PC-3 (cell line): ENCODE measurements at regions not wholly inside any gene's neighbourhood (a gene's known extent, or its start where the extent isn't known, plus 50 kb on each side); places are given as distances from the start of the nearest gene placed in this dataset.

Experiments used
- ATAC-seq: fragments of 200-7000 bp; cut with Tn5 transposase; 2 replicates; pipeline ENCODE4 v1.9.1; 2020; ENCODE audit warnings: mild to moderate bottlenecking, moderate library complexity
- BruUV-seq: library from RNA; stranded (reverse); fragments of 400-500 nt; replicated peaks from 2 replicates; lab custom pipeline; 2021; lab: Mats Ljungman, UMichigan
- CTCF ChIA-PET: fragments of 300-600 bp; sonication (Branson Sonifier 250); formaldehyde crosslinking; loops from one replicate; lab custom pipeline; 2022; ENCODE audit warnings: antibody characterized with exemption; lab: Charles Lee
- POLR2A ChIA-PET: fragments of 300-600 bp; sonication (Branson Sonifier 250); formaldehyde crosslinking; loops from one replicate; lab custom pipeline; 2022; ENCODE audit warnings: antibody characterized with exemption; ENCODE audit not compliant: unreplicated experiment; lab: Charles Lee
- DNase-seq: peaks from one replicate; pipeline ENCODE4 v3.0.0-alpha.2; 2015
- H2AFZ ChIP-seq: fragments of 300-600 bp; sonication (generic); 2 replicates; pipeline ENCODE4 v1.6.0; 2016; ENCODE audit warnings: antibody characterized with exemption, low read length
- H3F3A ChIP-seq: fragments of 300-600 bp; sonication (generic); one replicate; pipeline ENCODE4 v1.6.0; 2017; ENCODE audit warnings: antibody characterized with exemption, low read length, control low read depth, mild to moderate bottlenecking; ENCODE audit not compliant: unreplicated experiment
- H3K27ac ChIP-seq: fragments of 300-600 bp; sonication (generic); 2 replicates; pipeline ENCODE4 v1.5.1; 2016; ENCODE audit warnings: mild to moderate bottlenecking, low read length
- H3K27me3 ChIP-seq: fragments of 300-600 bp; sonication (generic); 2 replicates; pipeline ENCODE4 v1.6.1; 2016; ENCODE audit warnings: low read length, mixed read lengths
- H3K36me3 ChIP-seq: fragments of 300-600 bp; sonication (generic); 2 replicates; pipeline ENCODE4 v1.6.1; 2016; ENCODE audit warnings: low read depth, mixed run types, low read length, mixed read lengths
- H3K4me1 ChIP-seq: fragments of 300-600 bp; sonication (generic); 2 replicates; pipeline ENCODE4 v1.5.1; 2016; ENCODE audit warnings: low read length; ENCODE audit not compliant: insufficient read depth
- H3K4me2 ChIP-seq: fragments of 300-600 bp; sonication (generic); 2 replicates; pipeline ENCODE4 v1.6.0; 2016; ENCODE audit warnings: low read length
- H3K4me3 ChIP-seq: fragments of 300-600 bp; sonication (generic); 2 replicates; pipeline ENCODE4 v1.5.1; 2016; ENCODE audit warnings: mild to moderate bottlenecking, low read length, mixed read lengths
- H3K79me2 ChIP-seq: fragments of 300-600 bp; sonication (generic); 2 replicates; pipeline ENCODE4 v1.6.1; 2017; ENCODE audit warnings: low read length, mixed read lengths
- H3K9ac ChIP-seq: fragments of 300-600 bp; sonication (generic); 2 replicates; pipeline ENCODE4 v1.6.0; 2016; ENCODE audit warnings: mild to moderate bottlenecking, low read length
- H3K9me2 ChIP-seq: fragments of 300-600 bp; sonication (generic); replicated peaks from 2 replicates; pipeline ENCODE4 v1.6.1; 2016; ENCODE audit warnings: mixed run types, low read length, mixed read lengths
- H3K9me3 ChIP-seq: fragments of 300-600 bp; sonication (generic); 2 replicates; pipeline ENCODE4 v1.6.1; 2016; ENCODE audit warnings: low read length, mixed read lengths
- H4K20me1 ChIP-seq: fragments of 300-600 bp; sonication (generic); 2 replicates; pipeline ENCODE4 v1.6.1; 2016; ENCODE audit warnings: low read length, mixed read lengths
- CTCF ChIP-seq: fragments of 300-600 bp; sonication (generic); conservative IDR thresholded peaks from 2 replicates; pipeline ENCODE4 v1.5.1; 2017; ENCODE audit warnings: antibody characterized with exemption, low read depth, mild to moderate bottlenecking, low read length
- EZH2 ChIP-seq: fragments of 300-600 bp; sonication (generic); IDR thresholded peaks from one replicate; pipeline ENCODE4 v1.6.1; 2017; ENCODE audit warnings: antibody characterized with exemption, mild to moderate bottlenecking, low read length; ENCODE audit not compliant: unreplicated experiment
- EZH2phosphoT487 ChIP-seq: fragments of 300-600 bp; sonication (generic); IDR thresholded peaks from 2 replicates; pipeline ENCODE4 v1.6.1; 2018; ENCODE audit warnings: mild to moderate bottlenecking, antibody characterized with exemption, low read length, borderline replicate concordance
- intact Hi-C: fragments of 100-400 bp; cut with micrococcal nuclease; formaldehyde crosslinking; loops from 2 replicates; pipeline ENCODE4 v1.9.0; 2023

- H3K79me2 ChIP-seq: no peaks in the 10 kb centered on the region
- no peak overlapping the region for H3K4me2 ChIP-seq
- no peaks in the 10 kb centered on the region for H3K9me3 ChIP-seq
- CTCF ChIA-PET: no interaction called here
- BruUV-seq: no TSS peak
- intact Hi-C loops: no loop called here
- no peak for ATAC-seq
- H3K9me2 ChIP-seq: no peaks in the 10 kb centered on the region
- H3K27ac ChIP-seq: no peak overlapping the region
- H2AFZ ChIP-seq: no peak overlapping the region
- H3K9ac ChIP-seq: no peak overlapping the region
- H3K36me3 ChIP-seq: no peaks in the 10 kb centered on the region
- H4K20me1 ChIP-seq: no peaks in the 10 kb centered on the region
- H3K4me3 ChIP-seq: no peak overlapping the region
- H3K27me3 ChIP-seq: no peaks in the 10 kb centered on the region
- H3K4me1 ChIP-seq: no peaks in the 10 kb centered on the region
- DNase-seq: no peak
- TF ChIP-seq EZH2phosphoT487: no peak
- TF ChIP-seq EZH2: no peak
- no peak for TF ChIP-seq CTCF
- no peaks in the 10 kb centered on the region for H3F3A ChIP-seq
- POLR2A ChIA-PET: no interaction called here
Measured at GRCh38 chr5:165244407-165244806, 1739.0 kb downstream of the MAT2B start.

- Histone ChIP-seq H3K27me3 (no peaks in the 10 kb centered on the region), H3K4me3 (no peak overlapping the region), H3K9me3 (no peaks in the 10 kb centered on the region), H3K36me3 (no peaks in the 10 kb centered on the region), H3F3A (no peaks in the 10 kb centered on the region), H3K4me1 (no peaks in the 10 kb centered on the region), H2AFZ (no peak overlapping the region), H3K4me2 (no peak overlapping the region), H3K9me2 (no peaks in the 10 kb centered on the region), H3K27ac (no peak overlapping the region), H4K20me1 (no peaks in the 10 kb centered on the region), H3K79me2 (no peaks in the 10 kb centered on the region), H3K9ac (no peak overlapping the region)
- intact Hi-C loops: no loop called here
- ATAC-seq (no peak), DNase-seq (no peak)
- ChIA-PET CTCF (no interaction called here), POLR2A (interaction anchor here (0.6 kb wide), 1 partner anchor 1368 kb away, joined by 3 read pairs; no protein-coding TSS in a partner anchor)
- BruUV-seq: no TSS peak
- TF ChIP-seq EZH2phosphoT487 (no peak), CTCF (no peak), EZH2 (no peak)
Measured at GRCh38 chr5:165258197-165258771, 1752.9 kb downstream of the MAT2B start.

GRCh38 chr5:165260426-165260825 is 1755.0 kb downstream of the MAT2B start:
- H3K4me1 ChIP-seq: no peaks in the 10 kb centered on the region
- ChIA-PET CTCF (no interaction called here), POLR2A (no interaction called here)
- no peaks in the 10 kb centered on the region for H3K79me2 ChIP-seq
- H2AFZ ChIP-seq: no peak overlapping the region
- H3K27ac ChIP-seq: no peak overlapping the region
- no peaks in the 10 kb centered on the region for H3F3A ChIP-seq
- no peaks in the 10 kb centered on the region for H3K9me3 ChIP-seq
- DNase-seq (no peak), ATAC-seq (no peak)
- no peak overlapping the region for H3K4me2 ChIP-seq
- H3K36me3 ChIP-seq: no peaks in the 10 kb centered on the region
- H3K9me2 ChIP-seq: no peaks in the 10 kb centered on the region
- H3K4me3 ChIP-seq: no peak overlapping the region
- no peaks in the 10 kb centered on the region for H3K27me3 ChIP-seq
- no peaks in the 10 kb centered on the region for H4K20me1 ChIP-seq
- H3K9ac ChIP-seq: no peak overlapping the region
- TF ChIP-seq EZH2 (no peak), EZH2phosphoT487 (no peak), CTCF (no peak)
- intact Hi-C loops: no loop called here
- BruUV-seq: no TSS peak
